ENCODE measurements at regions not wholly inside any gene's neighbourhood (a gene's known extent, or its start where the extent isn't known, plus 50 kb on each side); places are given as distances from the start of the nearest gene placed in this dataset.

DNA sequence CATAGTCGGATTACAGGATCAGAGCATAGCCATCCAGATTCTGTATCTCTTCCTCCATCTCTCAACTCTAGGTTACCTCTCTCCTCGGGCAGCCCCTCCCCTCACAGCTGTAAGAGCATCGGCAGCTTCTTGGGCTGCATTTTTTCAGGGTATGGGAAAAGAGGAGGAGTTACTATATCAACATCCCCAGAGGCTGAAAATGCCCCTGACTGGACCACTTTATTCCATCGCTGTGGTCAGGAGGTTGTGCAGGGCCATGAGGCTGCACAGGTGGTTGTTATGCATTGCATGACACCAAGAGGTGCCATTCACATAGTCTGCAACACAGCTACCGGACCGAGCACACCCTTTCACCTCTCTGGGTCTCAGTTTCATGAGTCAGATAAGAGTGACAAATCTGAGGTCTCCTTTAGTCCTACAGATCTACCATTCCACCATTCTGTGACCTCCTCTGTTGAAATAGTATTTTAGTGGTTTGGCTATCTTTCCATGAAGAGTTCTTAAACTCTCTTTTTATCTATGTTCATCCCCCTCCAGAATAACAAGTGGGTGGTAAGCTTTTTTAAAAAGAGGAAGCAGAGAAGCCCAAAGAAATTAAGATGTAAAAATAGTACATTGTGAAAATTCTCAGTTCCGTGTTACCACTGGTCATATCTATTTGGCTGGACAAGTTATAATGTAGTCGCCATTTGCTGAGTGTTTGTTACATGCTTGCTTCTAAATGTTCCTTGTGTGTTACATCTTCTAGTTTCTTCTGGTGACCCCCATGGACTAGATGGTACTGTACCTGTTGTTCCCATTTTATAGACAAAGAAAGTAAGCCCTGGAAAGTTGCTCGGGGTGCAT is 56.6 kb upstream of the SLC1A4 start:
- TF ChIP-seq, protein P1, sequence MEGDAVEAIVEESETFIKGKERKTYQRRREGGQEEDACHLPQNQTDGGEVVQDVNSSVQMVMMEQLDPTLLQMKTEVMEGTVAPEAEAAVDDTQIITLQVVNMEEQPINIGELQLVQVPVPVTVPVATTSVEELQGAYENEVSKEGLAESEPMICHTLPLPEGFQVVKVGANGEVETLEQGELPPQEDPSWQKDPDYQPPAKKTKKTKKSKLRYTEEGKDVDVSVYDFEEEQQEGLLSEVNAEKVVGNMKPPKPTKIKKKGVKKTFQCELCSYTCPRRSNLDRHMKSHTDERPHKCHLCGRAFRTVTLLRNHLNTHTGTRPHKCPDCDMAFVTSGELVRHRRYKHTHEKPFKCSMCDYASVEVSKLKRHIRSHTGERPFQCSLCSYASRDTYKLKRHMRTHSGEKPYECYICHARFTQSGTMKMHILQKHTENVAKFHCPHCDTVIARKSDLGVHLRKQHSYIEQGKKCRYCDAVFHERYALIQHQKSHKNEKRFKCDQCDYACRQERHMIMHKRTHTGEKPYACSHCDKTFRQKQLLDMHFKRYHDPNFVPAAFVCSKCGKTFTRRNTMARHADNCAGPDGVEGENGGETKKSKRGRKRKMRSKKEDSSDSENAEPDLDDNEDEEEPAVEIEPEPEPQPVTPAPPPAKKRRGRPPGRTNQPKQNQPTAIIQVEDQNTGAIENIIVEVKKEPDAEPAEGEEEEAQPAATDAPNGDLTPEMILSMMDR (IDR thresholded peaks at IDR 0.05; ENCODE audit: low read depth, low read length) = no peak
- TF ChIP-seq EZH2phosphoT487 (IDR thresholded peaks at IDR 0.05; ENCODE audit: low read depth) = no peak
